Thyroid gland (tissue), 4 donors: ENCODE measurements at regions not wholly inside any gene's neighbourhood (a gene's known extent, or its start where the extent isn't known, plus 50 kb on each side); places are given as distances from the start of the nearest gene placed in this dataset.
A peak's percentile ranks its signal among the peaks of the same experiment; 100 is the strongest.

Source experiments
- DNase-seq, 2 donors: peaks; one replicate each; pipeline ENCODE4 v3.0.0-alpha.2; 2019
- H3K27ac ChIP-seq, 3 donors: fragments of 200-600 bp; sonication (generic); 1 replicate in 2 of 3; 2 replicates in 1 of 3; pipeline ENCODE4 v1.5.1; 2016 to 2019; ENCODE audit warnings: mild to moderate bottlenecking in 1 of 3, moderate library complexity in 1 of 3
- H3K27me3 ChIP-seq: fragments of 200-600 bp; sonication (generic); one replicate; pipeline ENCODE4 v1.5.1; 2019
- H3K36me3 ChIP-seq, 2 donors: fragments of 200-600 bp; sonication (generic); one replicate each; pipeline ENCODE4 v1.5.1; 2016 to 2019
- H3K4me1 ChIP-seq, 2 donors: fragments of 200-600 bp; sonication (generic); one replicate each; pipeline ENCODE4 v1.5.1; 2017 to 2019
- H3K4me3 ChIP-seq, 3 donors: fragments of 200-600 bp; sonication (generic); replicated peaks in 1 of 3; 1 replicate in 2 of 3; 2 replicates in 1 of 3; pipeline ENCODE4 v1.5.1; 2016; ENCODE audit warnings: mild to moderate bottlenecking in 1 of 3
- H3K9me3 ChIP-seq: fragments of 200-600 bp; sonication (generic); one replicate; pipeline ENCODE4 v1.5.1; 2017
- CTCF ChIP-seq, 6 experiments: fragments of 200-600 bp in 3 of 6; fragments of 450-650 bp in 3 of 6; sonication (generic) in 3 of 6; IDR thresholded peaks; one replicate each; pipeline ENCODE4 v1.5.1; 2016 to 2019; ENCODE audit warnings: antibody characterized with exemption in 6 of 6, mild to moderate bottlenecking in 2 of 6, inconsistent platforms in 1 of 6, moderate library complexity in 1 of 6
- POLR2A ChIP-seq, 2 donors: fragments of 450-650 bp; IDR thresholded peaks; one replicate each; pipeline ENCODE4 v1.6.1; 2017; ENCODE audit warnings: antibody characterized with exemption in 2 of 2, mild to moderate bottlenecking in 2 of 2, moderate library complexity in 1 of 2
- WGBS, 2 donors: methylation state at CpG; one replicate each; pipeline ENCODE4 v1.1.5; 2017; 5-methylcytosine and 5-hydroxymethylcytosine counted together
- intact Hi-C: fragments of 100-400 bp; cut with DNase I; formaldehyde crosslinking; loops from one replicate; pipeline ENCODE4 v1.15.1; 2023

GRCh38 chr20:19849341-19850197, 91.5 kb downstream of the RIN2 start:
- no peak for DNase-seq
- no peaks in the 10 kb centered on the region for H3K9me3 ChIP-seq
- intact Hi-C loops = no loop called here
- no peak for TF ChIP-seq CTCF (IDR thresholded peaks at IDR 0.05)
- no peak for TF ChIP-seq POLR2A (IDR thresholded peaks at IDR 0.05)
- peaks cover 4 to 14% of the 10 kb centered on the region in 2 donors for H3K4me1 ChIP-seq
- no peaks in the 10 kb centered on the region for H3K27me3 ChIP-seq
- no peak overlapping the region for H3K4me3 ChIP-seq
- no peaks in the 10 kb centered on the region for H3K36me3 ChIP-seq
- peak overlapping the region in 1 of 3 donors; percentile 43 for H3K27ac ChIP-seq
- WGBS, 2 donors = 53 to 66% methylated on average over 14 of the region's 14 CpGs

- no peak for TF ChIP-seq POLR2A (IDR thresholded peaks at IDR 0.05)
- no peak for TF ChIP-seq CTCF (IDR thresholded peaks at IDR 0.05)
- Histone ChIP-seq H3K27me3 (no peaks in the 10 kb centered on the region), H3K4me1 (peaks cover 4 to 14% of the 10 kb centered on the region in 2 donors), H3K27ac (no peak overlapping the region), H3K36me3 (no peaks in the 10 kb centered on the region), H3K9me3 (no peaks in the 10 kb centered on the region), H3K4me3 (no peak overlapping the region)
- intact Hi-C loops = no loop called here
- WGBS, 2 donors = 48 to 63% methylated on average over 4 of the region's 4 CpGs
- peak in 1 of 2 donors; percentile 15 for DNase-seq
These were observed 92.1 kb downstream of the RIN2 start for GRCh38 chr20:19850198-19850533.

- intact Hi-C loops = no loop called here
- Histone ChIP-seq H3K4me1 (peaks cover 4 to 14% of the 10 kb centered on the region in 2 donors), H3K27ac (no peak overlapping the region), H3K27me3 (no peaks in the 10 kb centered on the region), H3K36me3 (no peaks in the 10 kb centered on the region), H3K4me3 (no peak overlapping the region), H3K9me3 (no peaks in the 10 kb centered on the region)
- WGBS, 2 donors = 79 to 88% methylated on average over 6 to 7 of the region's 7 CpGs
- TF ChIP-seq POLR2A (IDR thresholded peaks at IDR 0.05) (no peak), CTCF (IDR thresholded peaks at IDR 0.05) (no peak)
- no peak for DNase-seq
These were observed 93.8 kb downstream of the RIN2 start for GRCh38 chr20:19851861-19852260.

- Histone ChIP-seq H3K27ac (no peak overlapping the region), H3K4me1 (no peaks in the 10 kb centered on the region), H3K4me3 (no peak overlapping the region), H3K27me3 (no peaks in the 10 kb centered on the region), H3K9me3 (no peaks in the 10 kb centered on the region), H3K36me3 (no peaks in the 10 kb centered on the region)
- TF ChIP-seq POLR2A (IDR thresholded peaks at IDR 0.05) (no peak), CTCF (IDR thresholded peaks at IDR 0.05) (no peak)
- WGBS, 2 donors = 95 to 98% methylated on average over 3 of the region's 3 CpGs
- no peak for DNase-seq
- intact Hi-C loops = no loop called here
These were observed 97.4 kb downstream of the RIN2 start for GRCh38 chr20:19855416-19855815.
